HL-60 (cell line): ENCODE measurements at regions not wholly inside any gene's neighbourhood (a gene's known extent, or its start where the extent isn't known, plus 50 kb on each side); places are given as distances from the start of the nearest gene placed in this dataset.

Experiments
- POLR2AphosphoS5 ChIP-seq: IDR thresholded peaks from 2 replicates; pipeline ENCODE4 v1.6.1; 2012; ENCODE audit warnings: low read depth
- TF ChIP-seq, protein P1 (sequence below): IDR thresholded peaks from one replicate; pipeline ENCODE4 v1.5.1; 2011; ENCODE audit warnings: low read length, control low read depth, inconsistent platforms; ENCODE audit not compliant: insufficient read depth

DNA sequence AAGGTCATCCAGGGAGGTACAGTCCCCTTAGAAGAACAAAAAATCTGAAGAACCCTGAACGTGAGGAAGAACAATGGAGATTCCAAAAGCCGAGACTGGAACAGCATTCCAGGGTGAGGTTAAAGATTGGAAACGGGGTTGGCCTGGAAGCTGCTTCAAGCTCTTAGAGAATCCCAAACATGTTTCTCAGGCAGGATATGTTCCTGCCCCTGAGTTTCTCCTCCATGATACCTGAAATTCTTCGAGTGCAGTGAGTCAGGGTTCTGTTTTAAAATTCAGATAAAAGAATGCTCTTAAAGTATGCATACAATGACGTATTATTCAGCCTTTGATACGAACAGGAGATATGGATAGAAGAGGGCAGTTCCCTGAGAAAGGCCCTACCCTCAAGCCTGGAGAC, 293.1 kb downstream of the HS3ST3B1 start:
- no peak for TF ChIP-seq POLR2AphosphoS5
- TF ChIP-seq, protein P1, sequence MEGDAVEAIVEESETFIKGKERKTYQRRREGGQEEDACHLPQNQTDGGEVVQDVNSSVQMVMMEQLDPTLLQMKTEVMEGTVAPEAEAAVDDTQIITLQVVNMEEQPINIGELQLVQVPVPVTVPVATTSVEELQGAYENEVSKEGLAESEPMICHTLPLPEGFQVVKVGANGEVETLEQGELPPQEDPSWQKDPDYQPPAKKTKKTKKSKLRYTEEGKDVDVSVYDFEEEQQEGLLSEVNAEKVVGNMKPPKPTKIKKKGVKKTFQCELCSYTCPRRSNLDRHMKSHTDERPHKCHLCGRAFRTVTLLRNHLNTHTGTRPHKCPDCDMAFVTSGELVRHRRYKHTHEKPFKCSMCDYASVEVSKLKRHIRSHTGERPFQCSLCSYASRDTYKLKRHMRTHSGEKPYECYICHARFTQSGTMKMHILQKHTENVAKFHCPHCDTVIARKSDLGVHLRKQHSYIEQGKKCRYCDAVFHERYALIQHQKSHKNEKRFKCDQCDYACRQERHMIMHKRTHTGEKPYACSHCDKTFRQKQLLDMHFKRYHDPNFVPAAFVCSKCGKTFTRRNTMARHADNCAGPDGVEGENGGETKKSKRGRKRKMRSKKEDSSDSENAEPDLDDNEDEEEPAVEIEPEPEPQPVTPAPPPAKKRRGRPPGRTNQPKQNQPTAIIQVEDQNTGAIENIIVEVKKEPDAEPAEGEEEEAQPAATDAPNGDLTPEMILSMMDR = no peak
